GM19099 (cell line): ENCODE measurements at regions not wholly inside any gene's neighbourhood (a gene's known extent, or its start where the extent isn't known, plus 50 kb on each side); places are given as distances from the start of the nearest gene placed in this dataset.

Source experiments
- POLR2A ChIP-seq: IDR thresholded peaks from 3 replicates; pipeline ENCODE4 v1.6.1; 2011; ENCODE audit warnings: low read depth; ENCODE audit not compliant: insufficient read length; ENCODE audit errors: extremely low read depth

DNA sequence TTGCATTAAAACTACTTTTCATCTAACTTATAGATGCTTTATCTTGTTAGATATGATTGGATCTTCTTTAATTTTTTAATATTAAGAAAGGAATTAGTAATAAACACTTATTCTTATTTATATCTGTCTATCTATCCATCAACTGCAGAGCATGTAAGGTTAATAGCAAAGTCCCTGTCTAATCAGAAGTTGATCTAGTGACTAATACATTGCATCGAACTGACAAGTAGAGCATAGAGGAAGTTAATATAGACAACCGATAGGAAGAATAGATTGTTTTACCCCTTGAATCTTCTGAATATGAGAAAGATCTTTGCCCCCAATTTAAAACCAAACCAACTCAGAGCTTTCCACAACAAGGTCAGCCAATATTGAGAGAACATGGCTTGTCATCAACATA, 862.0 kb upstream of the CDH6 start:
- TF ChIP-seq POLR2A = no peak

DNA sequence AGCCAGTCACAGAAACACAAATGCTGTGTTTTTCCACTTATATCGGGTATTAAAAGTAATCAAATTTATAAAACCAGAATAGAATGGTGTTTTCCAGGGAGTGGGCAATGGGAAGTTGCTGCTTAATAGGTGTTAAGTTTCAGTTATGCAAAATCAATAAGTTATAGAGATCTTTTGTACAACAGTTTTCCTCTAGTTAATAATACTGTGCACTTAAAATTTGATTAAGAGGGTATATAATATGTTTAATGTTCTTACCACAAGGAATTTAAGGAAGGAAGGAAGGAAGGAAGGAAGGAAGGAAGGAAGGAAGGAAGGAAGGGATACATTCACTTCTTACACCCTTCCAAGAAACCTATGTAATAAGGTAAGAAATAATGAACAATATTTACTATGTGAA, 867.7 kb upstream of the CDH6 start:
- no peak for TF ChIP-seq POLR2A

DNA sequence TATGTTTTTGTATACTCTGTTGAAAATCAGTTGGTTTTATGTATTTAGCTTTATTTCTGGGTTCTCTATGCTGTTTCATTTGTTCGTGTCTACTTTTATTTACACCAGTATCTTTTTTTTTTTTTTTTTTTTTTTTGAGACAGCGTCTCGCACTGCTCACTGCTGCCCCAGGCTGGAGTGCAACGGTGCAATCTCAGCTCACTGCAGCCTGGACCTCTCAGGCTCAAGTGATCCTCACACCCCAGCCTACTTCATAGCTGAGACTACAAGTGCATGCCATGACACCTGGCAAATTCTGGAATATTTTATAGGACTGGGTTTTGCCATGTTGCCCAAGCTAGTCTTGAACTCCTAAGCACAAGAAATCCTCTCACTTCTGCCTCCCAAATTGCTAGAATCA, 869.4 kb upstream of the CDH6 start:
- TF ChIP-seq POLR2A = no peak

DNA sequence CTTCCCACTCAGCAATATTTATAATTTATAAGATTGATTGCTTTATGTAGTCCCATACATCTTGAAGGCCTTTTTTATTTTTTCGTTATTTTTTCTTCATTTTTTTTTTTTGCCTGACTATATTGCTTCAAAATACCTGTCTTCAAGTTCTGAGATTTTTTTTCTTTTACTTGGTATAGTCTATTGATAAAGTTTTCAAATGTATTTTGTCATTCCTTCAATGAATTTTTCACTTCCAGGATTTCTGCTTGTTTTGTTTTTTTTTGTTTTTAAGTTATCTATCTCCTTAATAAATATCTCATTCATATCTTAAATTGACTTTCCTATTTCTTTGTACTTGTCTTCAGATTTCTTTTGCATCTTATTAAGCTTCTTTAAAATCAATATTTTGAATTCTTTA, 905.6 kb upstream of the CDH6 start:
- TF ChIP-seq POLR2A = no peak

DNA sequence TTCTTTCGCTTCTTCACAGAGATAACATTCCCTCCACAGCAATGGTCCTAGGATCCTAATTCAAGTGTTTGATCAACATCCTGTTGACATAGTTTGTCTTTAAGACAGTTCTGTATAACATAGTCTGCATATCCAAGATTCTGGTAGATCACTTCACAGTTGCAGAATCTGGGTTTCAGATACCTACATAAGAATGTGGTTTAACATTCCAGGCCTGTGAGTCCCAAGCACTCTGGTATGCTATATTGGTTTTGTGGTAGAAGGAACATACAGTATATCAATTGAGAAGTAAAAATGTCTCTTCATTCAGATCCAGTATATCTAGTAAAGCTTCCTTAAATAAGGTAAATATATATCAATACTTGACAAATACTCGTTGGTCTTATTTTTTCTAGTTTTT, 914.2 kb upstream of the CDH6 start:
- TF ChIP-seq POLR2A = no peak

DNA sequence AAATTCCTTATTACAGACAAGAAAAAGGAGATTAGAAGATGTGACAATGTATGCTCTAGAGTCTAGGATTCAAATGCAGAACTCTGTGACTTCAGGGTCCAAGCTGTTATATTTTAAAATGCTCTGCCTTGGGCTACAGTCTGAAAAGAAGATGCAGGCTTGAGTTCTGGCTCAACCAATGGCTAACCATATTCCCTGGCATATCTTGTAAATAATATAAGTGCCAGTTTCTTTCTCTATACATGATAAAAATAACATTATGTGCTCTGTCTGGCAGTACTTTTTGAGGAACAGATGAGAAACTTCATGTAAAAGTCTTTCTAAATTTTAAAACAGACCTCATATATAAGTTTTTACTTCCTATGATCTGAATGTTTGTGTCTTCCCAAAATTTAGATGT, 926.5 kb upstream of the CDH6 start:
- no peak for TF ChIP-seq POLR2A

DNA sequence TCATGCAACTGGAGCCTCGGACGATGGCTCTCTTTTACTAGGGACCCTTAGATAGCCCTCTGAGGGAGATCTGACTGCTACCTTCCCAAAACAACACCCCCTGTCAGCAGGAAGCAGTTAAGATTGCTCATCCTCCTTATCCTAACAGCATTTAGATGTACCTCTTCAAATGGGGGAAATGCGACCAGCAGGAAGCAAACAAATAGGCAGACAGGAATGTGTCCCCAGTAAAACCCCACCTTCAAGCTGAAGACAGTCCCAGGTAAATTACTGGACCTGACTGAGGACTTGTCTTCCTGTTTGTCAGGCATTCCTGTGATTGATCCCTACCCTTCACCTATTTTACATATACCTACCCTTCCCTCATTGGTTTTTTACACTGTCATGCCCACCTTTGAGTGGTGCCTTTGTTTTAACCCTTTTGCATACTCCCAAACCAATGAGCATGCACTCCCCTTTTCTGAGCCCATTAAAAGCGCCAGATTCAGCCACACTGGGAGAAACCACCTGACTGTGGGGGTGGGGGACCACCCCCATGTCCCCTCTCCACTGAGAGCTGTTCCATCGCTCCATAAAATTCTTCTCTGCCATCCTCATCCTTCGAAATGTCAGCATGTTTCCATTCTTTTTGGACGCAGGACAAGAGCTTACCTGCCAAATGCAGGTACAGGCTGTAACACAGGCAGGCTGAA, 954.0 kb upstream of the CDH6 start:
- no peak for TF ChIP-seq POLR2A

DNA sequence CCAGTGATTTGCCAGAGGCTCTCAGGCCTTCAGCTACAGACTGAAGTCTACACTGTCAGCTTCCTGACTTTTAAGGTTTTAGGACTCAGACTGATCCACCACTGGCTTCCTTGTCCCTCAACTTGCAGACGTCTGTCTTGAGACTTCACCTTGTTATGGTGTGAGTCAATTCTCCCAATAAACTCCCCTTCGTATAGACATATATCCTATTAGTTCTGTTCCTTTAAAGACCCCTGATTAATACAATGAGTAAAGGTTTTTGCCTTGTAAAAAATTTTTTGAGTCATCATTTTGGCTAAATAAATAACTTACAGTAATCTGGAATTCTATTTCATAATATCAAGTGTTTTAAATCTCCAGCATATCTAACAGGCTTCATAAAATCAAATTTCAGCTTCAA, 956.3 kb upstream of the CDH6 start:
- TF ChIP-seq POLR2A = no peak

DNA sequence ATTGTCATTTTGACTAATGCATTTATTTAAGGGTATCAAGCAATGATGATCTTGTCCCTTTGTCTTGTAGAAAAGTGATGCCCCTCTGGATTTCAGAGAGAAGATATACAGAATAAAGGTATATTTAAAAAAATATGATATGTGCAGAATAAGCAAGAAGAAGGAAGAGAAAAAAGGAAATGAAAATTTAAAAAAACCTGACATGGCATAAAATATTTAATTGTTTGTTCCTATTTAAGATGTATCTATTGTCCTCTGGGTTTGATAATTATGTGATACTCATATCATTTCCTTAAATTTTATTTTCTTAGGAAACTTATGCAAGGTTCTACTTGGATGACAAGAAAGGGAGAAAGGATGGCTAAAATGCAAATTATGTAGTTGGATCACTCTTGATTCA, 983.7 kb upstream of the CDH6 start:
- no peak for TF ChIP-seq POLR2A

DNA sequence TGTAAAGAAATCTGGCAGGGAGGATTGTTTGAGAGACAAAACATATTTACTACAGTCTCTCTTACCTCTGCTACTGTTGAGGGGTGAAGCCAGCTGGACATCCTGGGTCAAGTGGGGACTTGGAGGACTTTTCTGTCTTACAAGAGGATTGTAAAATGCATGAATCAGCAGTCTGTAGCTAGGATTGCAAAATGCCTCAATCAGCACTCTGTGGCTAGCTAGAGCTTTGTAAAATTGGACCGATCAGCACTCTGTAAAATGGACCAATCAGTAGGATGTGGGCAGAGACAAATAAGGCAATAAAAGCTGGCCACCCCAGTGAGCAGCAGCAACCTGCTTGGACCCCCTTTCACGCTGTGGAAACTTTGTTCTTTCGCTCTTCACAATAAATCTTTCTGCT, 995.8 kb upstream of the CDH6 start:
- TF ChIP-seq POLR2A = no peak

DNA sequence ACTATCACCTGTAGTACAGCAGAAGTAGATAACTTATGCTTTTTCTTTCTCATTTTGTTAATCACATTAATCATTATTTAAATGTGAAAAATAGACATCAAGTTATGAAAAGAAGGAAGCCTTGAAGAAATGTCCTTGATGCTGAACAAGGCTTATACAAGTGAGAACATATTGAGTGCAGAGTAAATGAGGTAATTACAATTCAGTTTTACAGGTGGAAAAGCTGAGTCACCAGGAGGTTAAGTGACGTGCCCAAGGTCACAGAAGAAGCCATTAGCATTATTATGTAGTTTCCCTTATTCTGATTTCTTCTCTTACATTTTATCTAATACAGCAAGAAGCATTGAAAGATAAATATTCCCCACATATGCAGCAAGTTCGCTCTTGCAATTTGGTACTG, 998.5 kb upstream of the CDH6 start:
- TF ChIP-seq POLR2A = no peak

DNA sequence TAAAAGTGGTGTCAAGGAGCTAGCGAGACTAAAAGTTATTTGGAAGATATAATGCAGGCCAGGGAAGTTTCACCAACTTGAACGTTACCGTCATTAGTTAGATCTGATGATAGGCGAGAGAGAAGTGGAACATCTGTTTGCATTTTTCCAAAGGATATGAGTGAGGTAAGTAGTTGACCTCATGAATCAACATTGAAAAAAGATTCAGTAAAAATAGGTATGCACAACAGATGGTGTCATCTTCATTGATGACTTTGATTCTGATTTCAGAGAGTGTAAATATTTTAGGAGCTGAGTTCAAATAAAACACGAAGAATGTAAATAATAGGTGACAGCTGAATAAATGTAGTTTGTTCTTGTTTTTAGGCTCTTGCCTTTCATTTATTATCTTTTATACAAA, 998.9 kb upstream of the CDH6 start:
- TF ChIP-seq POLR2A = no peak

DNA sequence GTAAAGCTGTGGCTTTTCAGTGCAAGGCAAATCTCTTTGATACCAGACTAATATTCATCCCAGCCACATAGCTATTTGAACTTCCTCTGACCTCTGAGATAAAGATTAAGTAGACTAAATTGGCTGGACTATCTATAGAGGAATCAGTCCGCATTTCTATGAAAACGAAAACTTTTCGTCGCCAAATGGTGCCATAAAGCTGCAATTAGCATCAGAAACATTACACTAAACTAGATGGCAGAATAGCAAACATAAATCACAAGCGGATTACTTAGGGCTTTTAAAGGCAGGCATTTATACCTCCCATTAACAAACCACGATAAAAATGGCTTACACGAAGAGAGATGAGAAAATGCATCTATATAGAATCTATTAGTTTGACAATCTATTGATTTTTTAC, 1009.7 kb upstream of the CDH6 start:
- TF ChIP-seq POLR2A = no peak

DNA sequence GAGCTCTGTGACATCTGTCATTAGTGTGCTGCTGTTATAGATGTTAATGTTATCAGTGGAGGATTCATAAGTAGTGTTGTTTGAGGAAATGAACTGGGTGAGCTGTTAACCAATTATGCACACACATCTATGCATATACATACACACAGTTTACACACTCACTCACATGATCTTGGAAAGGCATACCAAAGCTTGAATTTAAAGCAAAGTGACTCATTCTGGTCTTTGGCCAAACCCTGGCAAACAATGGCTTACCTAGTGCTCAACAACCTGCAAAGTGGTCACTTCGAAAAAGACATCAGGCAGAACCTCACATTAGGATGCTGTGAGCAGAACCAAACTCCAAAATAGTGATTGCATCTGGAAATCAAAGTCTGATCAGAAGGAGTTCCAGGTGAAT, 1037.3 kb upstream of the CDH6 start:
- TF ChIP-seq POLR2A = no peak

DNA sequence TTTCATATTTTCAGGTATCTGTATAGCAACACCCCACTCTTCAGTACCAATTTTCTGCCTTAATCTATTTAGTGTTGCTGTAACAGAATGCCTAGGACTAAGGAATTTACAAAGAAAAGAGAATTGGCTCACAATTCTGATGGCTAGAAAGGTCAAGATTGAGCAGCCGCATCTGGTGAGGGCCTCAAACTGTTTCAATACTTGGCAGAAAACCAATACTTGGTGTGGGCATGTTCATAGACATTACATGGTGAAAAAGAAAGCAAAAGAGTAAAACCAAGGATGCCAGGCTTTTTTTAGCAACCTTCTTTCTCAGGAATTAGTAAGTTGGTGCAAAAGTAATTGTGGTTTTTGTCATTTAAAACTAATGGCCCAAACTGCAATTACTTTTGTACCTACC, 1041.1 kb upstream of the CDH6 start:
- no peak for TF ChIP-seq POLR2A

DNA sequence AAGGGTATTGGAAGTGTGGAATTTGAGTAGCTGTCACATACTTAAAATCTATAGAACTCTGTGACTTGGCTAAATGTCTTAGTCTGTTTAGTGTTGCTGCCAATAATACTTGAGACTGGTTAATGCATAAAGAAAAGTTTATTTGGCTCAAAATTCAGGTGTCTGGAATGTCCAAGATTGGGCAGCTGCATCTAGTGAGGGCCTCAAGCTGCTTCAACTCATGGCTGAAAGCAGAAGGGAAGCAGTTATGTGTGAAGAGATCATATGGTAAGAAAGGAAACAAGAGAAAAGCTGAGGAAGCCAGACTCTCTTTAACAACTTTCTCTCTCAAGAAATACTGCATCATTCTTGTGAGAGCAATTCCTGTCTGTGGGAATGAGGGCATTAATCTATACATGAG, 1043.3 kb upstream of the CDH6 start:
- no peak for TF ChIP-seq POLR2A

DNA sequence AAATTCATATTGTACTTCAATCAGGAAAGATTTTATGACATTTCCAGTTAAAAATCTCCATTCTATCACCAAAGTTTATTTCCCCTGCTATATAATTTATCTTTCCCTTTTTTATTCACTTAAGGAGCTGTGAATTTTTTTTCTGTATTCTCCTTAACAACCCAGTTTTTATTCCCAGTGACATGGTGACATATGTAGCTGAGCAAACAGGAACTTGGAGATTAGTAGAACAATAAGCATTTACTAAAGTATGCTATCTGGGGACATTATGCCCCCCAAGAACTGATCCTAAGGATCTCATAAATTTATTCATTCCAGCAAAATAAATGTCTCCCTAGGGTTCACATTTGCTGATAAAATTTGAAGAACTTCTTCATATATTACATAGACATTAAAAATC, 1044.0 kb upstream of the CDH6 start:
- no peak for TF ChIP-seq POLR2A
